OCI-LY7 (cell line): ENCODE measurements at regions not wholly inside any gene's neighbourhood (a gene's known extent, or its start where the extent isn't known, plus 50 kb on each side); places are given as distances from the start of the nearest gene placed in this dataset.

ENCODE experiments used
- EZH2phosphoT487 ChIP-seq: fragments of 200-600 bp; sonication (generic); IDR thresholded peaks from 2 replicates; pipeline ENCODE4 v1.6.1; 2018; ENCODE audit warnings: low read depth, borderline replicate concordance, mild to moderate bottlenecking, mixed run types, antibody characterized with exemption, low read length, moderate library complexity, mixed read lengths
- TF ChIP-seq, protein P1 (sequence below): fragments of 200-600 bp; sonication (generic); conservative IDR thresholded peaks from 2 replicates; pipeline ENCODE4 v1.5.1; 2014; ENCODE audit warnings: mild to moderate bottlenecking, antibody characterized with exemption, low read length, moderate library complexity, mixed read lengths

DNA sequence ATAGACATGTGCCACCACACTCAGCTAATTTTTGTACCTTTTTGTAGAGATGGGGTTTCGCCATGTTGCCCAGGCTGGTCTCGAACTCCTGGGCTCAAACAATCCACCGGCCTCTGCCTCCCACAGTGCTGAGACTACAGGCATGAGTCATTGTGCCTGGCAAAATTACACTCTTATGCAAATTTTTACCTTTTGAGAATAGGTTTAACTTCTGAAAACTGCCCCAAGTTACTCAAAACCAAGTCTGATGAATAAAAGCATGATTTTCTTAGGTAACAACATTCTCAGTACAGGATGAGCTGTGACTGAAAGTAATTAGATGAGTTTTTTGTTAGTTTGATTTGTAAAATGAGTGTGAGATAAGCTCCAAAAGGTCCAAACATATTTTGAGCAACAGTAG, 166.0 kb downstream of the RPS29 start:
- TF ChIP-seq, protein P1, sequence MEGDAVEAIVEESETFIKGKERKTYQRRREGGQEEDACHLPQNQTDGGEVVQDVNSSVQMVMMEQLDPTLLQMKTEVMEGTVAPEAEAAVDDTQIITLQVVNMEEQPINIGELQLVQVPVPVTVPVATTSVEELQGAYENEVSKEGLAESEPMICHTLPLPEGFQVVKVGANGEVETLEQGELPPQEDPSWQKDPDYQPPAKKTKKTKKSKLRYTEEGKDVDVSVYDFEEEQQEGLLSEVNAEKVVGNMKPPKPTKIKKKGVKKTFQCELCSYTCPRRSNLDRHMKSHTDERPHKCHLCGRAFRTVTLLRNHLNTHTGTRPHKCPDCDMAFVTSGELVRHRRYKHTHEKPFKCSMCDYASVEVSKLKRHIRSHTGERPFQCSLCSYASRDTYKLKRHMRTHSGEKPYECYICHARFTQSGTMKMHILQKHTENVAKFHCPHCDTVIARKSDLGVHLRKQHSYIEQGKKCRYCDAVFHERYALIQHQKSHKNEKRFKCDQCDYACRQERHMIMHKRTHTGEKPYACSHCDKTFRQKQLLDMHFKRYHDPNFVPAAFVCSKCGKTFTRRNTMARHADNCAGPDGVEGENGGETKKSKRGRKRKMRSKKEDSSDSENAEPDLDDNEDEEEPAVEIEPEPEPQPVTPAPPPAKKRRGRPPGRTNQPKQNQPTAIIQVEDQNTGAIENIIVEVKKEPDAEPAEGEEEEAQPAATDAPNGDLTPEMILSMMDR, result no peak
- TF ChIP-seq EZH2phosphoT487, result no peak
